H1 (cell line): ENCODE measurements at regions not wholly inside any gene's neighbourhood (a gene's known extent, or its start where the extent isn't known, plus 50 kb on each side); places are given as distances from the start of the nearest gene placed in this dataset.

Source experiments
- CTCF ChIA-PET: fragments of 300-600 bp; sonication (Branson Sonifier 250); formaldehyde crosslinking; loops from one replicate; lab custom pipeline; 2021; ENCODE audit not compliant: partially characterized antibody; lab: Charles Lee
- POLR2A ChIA-PET: fragments of 300-600 bp; sonication (Branson Sonifier 250); formaldehyde crosslinking; loops from one replicate; lab custom pipeline; 2021; ENCODE audit warnings: inconsistent platforms; ENCODE audit not compliant: partially characterized antibody; lab: Charles Lee
- DNase-seq, 2 experiments: peaks; one replicate each; pipeline versions ENCODE4 v3.0.0 to v3.0.0-alpha.2; 2010 to 2022; ENCODE audit warnings: low spot score in 2 of 2, low read depth in 1 of 2, mixed read lengths in 1 of 2
- FAIRE-seq: peaks from 2 replicates; lab custom pipeline; 2011; peaks lifted over from hg19 to GRCh38; lab: Jason Lieb, UNC
- H2AFZ ChIP-seq: 2 replicates; pipeline ENCODE4 v1.8.1; 2012; ENCODE audit warnings: low read length, inconsistent platforms
- H2AK5ac ChIP-seq: 2 replicates; pipeline ENCODE4 v1.6.1; 2013; ENCODE audit warnings: low read depth, low read length
- H2BK120ac ChIP-seq: replicated peaks from 2 replicates; pipeline ENCODE3; 2013; ENCODE audit warnings: low read depth, low read length, inconsistent platforms
- H2BK12ac ChIP-seq: 2 replicates; pipeline ENCODE4 v1.6.1; 2013; ENCODE audit warnings: low read depth, low read length
- H2BK15ac ChIP-seq: 2 replicates; pipeline ENCODE4 v1.6.1; 2013; ENCODE audit warnings: low read length
- H2BK20ac ChIP-seq: 2 replicates; pipeline ENCODE4 v1.6.1; 2013; ENCODE audit warnings: low read length
- H2BK5ac ChIP-seq: 2 replicates; pipeline ENCODE4 v1.6.1; 2013; ENCODE audit warnings: low read depth, low read length
- H3K14ac ChIP-seq: 2 replicates; pipeline ENCODE4 v1.6.1; 2013; ENCODE audit warnings: inconsistent platforms; ENCODE audit not compliant: insufficient read length
- H3K18ac ChIP-seq: 2 replicates; pipeline ENCODE4 v1.6.1; 2013; ENCODE audit warnings: low read length; ENCODE audit errors: extremely low read depth
- H3K23ac ChIP-seq: 2 replicates; pipeline ENCODE4 v1.6.1; 2013; ENCODE audit warnings: inconsistent platforms; ENCODE audit not compliant: insufficient read length
- H3K23me2 ChIP-seq: 2 replicates; pipeline ENCODE4 v1.6.1; 2013; ENCODE audit warnings: low read depth, low read length
- H3K27ac ChIP-seq: 2 replicates; pipeline ENCODE4 v1.6.1; 2011; ENCODE audit warnings: low read depth, low read length, inconsistent platforms
- H3K27me3 ChIP-seq, 4 experiments: replicated peaks in 1 of 4; 1 replicate in 1 of 4; 2 replicates in 3 of 4; pipeline versions ENCODE4 v1.6.1 to v1.8.1; 2011 to 2013; ENCODE audit warnings: low read length in 3 of 4, mild to moderate bottlenecking in 3 of 4, inconsistent platforms in 2 of 4, mixed read lengths in 2 of 4, moderate library complexity in 1 of 4; ENCODE audit not compliant: control insufficient read depth in 3 of 4, insufficient read depth in 3 of 4; ENCODE audit errors: extremely low read depth in 1 of 4
- H3K36me3 ChIP-seq, 4 experiments: 2 replicates each; pipeline versions ENCODE4 v1.6.1 to v1.8.1; 2011 to 2013; ENCODE audit warnings: mild to moderate bottlenecking in 4 of 4, low read length in 3 of 4, moderate library complexity in 2 of 4, control low read depth in 1 of 4, inconsistent platforms in 1 of 4; ENCODE audit not compliant: insufficient read depth in 4 of 4, control insufficient read depth in 2 of 4
- H3K4ac ChIP-seq: replicated peaks from 2 replicates; pipeline ENCODE3; 2013; ENCODE audit warnings: low read length, low read depth, mixed read lengths, inconsistent platforms; ENCODE audit not compliant: insufficient read length
- H3K4me1 ChIP-seq, 4 experiments: replicated peaks in 1 of 4; 1 replicate in 1 of 4; 2 replicates in 3 of 4; pipeline versions ENCODE4 v1.6.1 to v1.8.1; 2011 to 2013; ENCODE audit warnings: low read length in 3 of 4, inconsistent platforms in 2 of 4, mixed read lengths in 1 of 4; ENCODE audit not compliant: insufficient read depth in 4 of 4, control insufficient read depth in 3 of 4
- H3K4me2 ChIP-seq, 2 experiments: 2 replicates each; pipeline versions ENCODE4 v1.6.1 to v1.8.1; 2011 to 2013; ENCODE audit warnings: low read depth in 2 of 2, low read length in 2 of 2, control low read depth in 1 of 2, inconsistent platforms in 1 of 2, mild to moderate bottlenecking in 1 of 2; ENCODE audit not compliant: insufficient read depth in 1 of 2
- H3K4me3 ChIP-seq, 4 experiments: fragments of 200-600, 300-600 bp in 1 of 4; sonication (generic), shearing (Covaris generic), sonication (Bioruptor Twin) in 1 of 4; 2 replicates each; pipeline versions ENCODE4 v1.5.1 to v1.8.1; 2011 to 2016; ENCODE audit warnings: low read length in 4 of 4, low read depth in 3 of 4, control low read depth in 2 of 4, inconsistent platforms in 2 of 4, mild to moderate bottlenecking in 2 of 4, mixed read lengths in 1 of 4, moderate library complexity in 1 of 4; ENCODE audit not compliant: insufficient read depth in 2 of 4; ENCODE audit errors: extremely low read depth in 1 of 4
- H3K56ac ChIP-seq: replicated peaks from 2 replicates; pipeline ENCODE3; 2013; ENCODE audit warnings: low read depth, mild to moderate bottlenecking, mixed read lengths, low read length, inconsistent platforms; ENCODE audit not compliant: insufficient read length
- H3K79me1 ChIP-seq: 2 replicates; pipeline ENCODE4 v1.6.1; 2013; ENCODE audit warnings: low read depth, low read length, control low read depth
- H3K79me2 ChIP-seq, 2 experiments: 2 replicates each; pipeline versions ENCODE4 v1.6.1 to v1.8.1; 2012 to 2013; ENCODE audit warnings: low read length in 2 of 2, mild to moderate bottlenecking in 2 of 2, inconsistent platforms in 1 of 2; ENCODE audit not compliant: insufficient read depth in 2 of 2, control insufficient read depth in 1 of 2
- H3K9ac ChIP-seq, 4 experiments: replicated peaks in 1 of 4; 1 replicate in 1 of 4; 2 replicates in 3 of 4; pipeline versions ENCODE4 v1.6.1 to v1.8.1; 2011 to 2013; ENCODE audit warnings: low read depth in 3 of 4, low read length in 3 of 4, control low read depth in 2 of 4, mild to moderate bottlenecking in 2 of 4, moderate library complexity in 2 of 4, inconsistent platforms in 1 of 4; ENCODE audit errors: extremely low read depth in 1 of 4
- H3K9me3 ChIP-seq, 2 experiments: 2 replicates each; pipeline versions ENCODE4 v1.6.1 to v1.8.1; 2012 to 2013; ENCODE audit warnings: mild to moderate bottlenecking in 2 of 2, moderate library complexity in 2 of 2, control low read depth in 1 of 2, inconsistent platforms in 1 of 2, low read depth in 1 of 2, low read length in 1 of 2, mixed read lengths in 1 of 2; ENCODE audit not compliant: insufficient read depth in 2 of 2
- H4K20me1 ChIP-seq, 2 experiments: replicated peaks in 1 of 2; 2 replicates each; pipeline versions ENCODE3 to v1.8.1; 2011 to 2013; ENCODE audit warnings: inconsistent platforms in 2 of 2, low read length in 2 of 2, mild to moderate bottlenecking in 1 of 2; ENCODE audit not compliant: insufficient read depth in 2 of 2, control insufficient read depth in 1 of 2
- H4K5ac ChIP-seq: 2 replicates; pipeline ENCODE4 v1.6.1; 2013; ENCODE audit warnings: low read length, low read depth, mixed read lengths, inconsistent platforms; ENCODE audit not compliant: insufficient read length
- H4K8ac ChIP-seq: 2 replicates; pipeline ENCODE4 v1.8.0; 2013; ENCODE audit warnings: mild to moderate bottlenecking, moderate library complexity, low read length, inconsistent platforms; ENCODE audit not compliant: insufficient read depth; ENCODE audit errors: extremely low read depth
- H4K91ac ChIP-seq: replicated peaks from 2 replicates; pipeline ENCODE3; 2013; ENCODE audit warnings: low read length, mixed read lengths, inconsistent platforms; ENCODE audit not compliant: insufficient read length
- RNF2 ChIP-seq: fragments of 200-900, 300-1000 bp; sonication (generic); IDR thresholded peaks from 2 replicates; pipeline ENCODE4 v1.7.1; 2016; ENCODE audit warnings: borderline replicate concordance, low read depth, mild to moderate bottlenecking, antibody characterized with exemption, low read length; ENCODE audit not compliant: poor library complexity, severe bottlenecking; ENCODE audit errors: missing control alignments
- SP2 ChIP-seq: IDR thresholded peaks from 2 replicates; pipeline ENCODE4 v1.6.1; 2012; ENCODE audit warnings: mild to moderate bottlenecking, low read length, inconsistent platforms
- SUZ12 ChIP-seq: fragments of 200-600 bp; sonication (generic); IDR thresholded peaks from 2 replicates; pipeline ENCODE4 v1.6.1; 2012; ENCODE audit warnings: mild to moderate bottlenecking, inconsistent platforms, low read length, moderate library complexity, mixed read lengths
- WGBS, 2 experiments: shearing (Covaris generic) in 1 of 2; methylation state at CpG; one replicate each; pipeline versions ENCODE4 v1.1.6 to v1.1.7; 2013 to 2015; ENCODE audit warnings: low lambda C conversion rate in 2 of 2, mixed read lengths in 2 of 2, inconsistent platforms in 1 of 2, low coverage in 1 of 2, missing lambda C conversion rate in 1 of 2; ENCODE audit not compliant: insufficient replicate concordance in 2 of 2, insufficient coverage in 1 of 2, insufficient read length in 1 of 2; ENCODE audit errors: extremely low coverage in 1 of 2, missing lambda C conversion rate in 1 of 2; 5-methylcytosine and 5-hydroxymethylcytosine counted together

GRCh38 chr2:185954389-185954788 is 215.8 kb downstream of the FSIP2 start:
- H3K4ac ChIP-seq, result no peak overlapping the region
- H3K4me3 ChIP-seq, result no peak overlapping the region
- H3K9ac ChIP-seq, result no peak overlapping the region
- no peak overlapping the region for H2BK20ac ChIP-seq
- no peak overlapping the region for H4K91ac ChIP-seq
- H2BK12ac ChIP-seq, result no peak overlapping the region
- no peak overlapping the region for H3K18ac ChIP-seq
- H2AFZ ChIP-seq, result no peak overlapping the region
- WGBS, 2 experiments, result 83% methylated on average over 2 of the region's 2 CpGs; no CpG with 5 or more reads in 1 of the 2 experiments
- no peak overlapping the region for H3K56ac ChIP-seq
- H3K23ac ChIP-seq, result no peak overlapping the region
- H2AK5ac ChIP-seq, result no peak overlapping the region
- CTCF ChIA-PET, result interaction anchor here (1.2 to 1.3 kb wide), 2 partner anchors 30 to 79 kb away, joined by 3 to 4 read pairs; no protein-coding TSS in a partner anchor
- H3K27me3 ChIP-seq, result no peaks in the 10 kb centered on the region
- H4K20me1 ChIP-seq, result no peaks in the 10 kb centered on the region
- no peaks in the 10 kb centered on the region for H3K9me3 ChIP-seq
- H4K5ac ChIP-seq, result no peak overlapping the region
- FAIRE-seq (no peak), DNase-seq (no peak)
- no peaks in the 10 kb centered on the region for H3K4me1 ChIP-seq
- no peaks in the 10 kb centered on the region for H3K36me3 ChIP-seq
- no peak overlapping the region for H3K4me2 ChIP-seq
- H3K14ac ChIP-seq, result no peak overlapping the region
- H2BK5ac ChIP-seq, result no peak overlapping the region
- H3K79me2 ChIP-seq, result no peaks in the 10 kb centered on the region
- H2BK120ac ChIP-seq, result no peak overlapping the region
- H2BK15ac ChIP-seq, result no peak overlapping the region
- POLR2A ChIA-PET, result no interaction called here
- TF ChIP-seq RNF2 (no peak), SP2 (no peak), SUZ12 (no peak)
- TF ChIP-seq, all 59 proteins: peak for 0
- Histone ChIP-seq H3K79me1 (no peaks in the 10 kb centered on the region), H3K27ac (no peak overlapping the region), H3K23me2 (no peaks in the 10 kb centered on the region), H4K8ac (no peak overlapping the region)
